GM12878 (cell line): ENCODE measurements at regions not wholly inside any gene's neighbourhood (a gene's known extent, or its start where the extent isn't known, plus 50 kb on each side); places are given as distances from the start of the nearest gene placed in this dataset.

Experiments
- ATF3 ChIP-seq: IDR thresholded peaks from 2 replicates; pipeline ENCODE4 v1.6.1; 2011; ENCODE audit warnings: low read depth, mild to moderate bottlenecking, low read length, moderate library complexity, borderline replicate concordance; ENCODE audit errors: extremely low read depth
- BCLAF1 ChIP-seq: fragments of 450-650 bp; IDR thresholded peaks from 2 replicates; pipeline ENCODE4 v1.6.1; 2017; ENCODE audit warnings: antibody characterized with exemption, mild to moderate bottlenecking, moderate library complexity
- CTCF ChIP-seq, 3 experiments: IDR thresholded peaks in 2 of 3; conservative IDR thresholded peaks in 1 of 3; 2 replicates each; pipeline ENCODE4 v1.5.1; 2011; ENCODE audit warnings: low read depth in 3 of 3, low read length in 3 of 3, mild to moderate bottlenecking in 3 of 3, control low read depth in 2 of 3, moderate library complexity in 2 of 3, inconsistent platforms in 1 of 3, mixed read lengths in 1 of 3; ENCODE audit not compliant: control insufficient read depth in 2 of 3, insufficient read depth in 1 of 3; ENCODE audit errors: extremely low read depth in 1 of 3
- CUX1 ChIP-seq: IDR thresholded peaks from 2 replicates; pipeline ENCODE4 v1.6.1; 2012; ENCODE audit warnings: improper control_type of control experiment, low read depth, low read length; ENCODE audit not compliant: insufficient replicate concordance
- ELK1 ChIP-seq: IDR thresholded peaks from 2 replicates; pipeline ENCODE4 v1.6.1; 2012; ENCODE audit warnings: low read depth, low read length, improper control_type of control experiment
- EP300 ChIP-seq, 2 experiments: fragments of 150-350 bp in 1 of 2; IDR thresholded peaks; 2 replicates each; pipeline ENCODE4 v1.6.1; 2011 to 2012; ENCODE audit warnings: low read depth in 2 of 2, low read length in 2 of 2, borderline replicate concordance in 1 of 2, improper control_type of control experiment in 1 of 2, inconsistent platforms in 1 of 2; ENCODE audit not compliant: control insufficient read depth in 1 of 2
- MYC ChIP-seq: IDR thresholded peaks from 2 replicates; pipeline ENCODE4 v1.6.1; 2011; ENCODE audit warnings: mild to moderate bottlenecking, low read length, moderate library complexity, inconsistent platforms; ENCODE audit not compliant: insufficient read depth, insufficient replicate concordance, insufficient read length, severe bottlenecking
- PBX3 ChIP-seq: IDR thresholded peaks from 2 replicates; pipeline ENCODE4 v1.6.1; 2011; ENCODE audit warnings: mild to moderate bottlenecking, low read depth, low read length, moderate library complexity; ENCODE audit not compliant: insufficient replicate concordance
- POLR2AphosphoS5 ChIP-seq: IDR thresholded peaks from 2 replicates; pipeline ENCODE4 v1.6.1; 2011; ENCODE audit warnings: mild to moderate bottlenecking, low read length, inconsistent platforms
- POU2F2 ChIP-seq: IDR thresholded peaks from 3 replicates; pipeline ENCODE4 v1.6.1; 2011; ENCODE audit warnings: low read depth, mild to moderate bottlenecking, low read length, borderline replicate concordance
- RB1 ChIP-seq: fragments of 450-650 bp; formaldehyde crosslinking; IDR thresholded peaks from 2 replicates; pipeline ENCODE4 v1.6.1; 2017; ENCODE audit warnings: mild to moderate bottlenecking, borderline replicate concordance
- SP1 ChIP-seq: IDR thresholded peaks from one replicate; pipeline ENCODE4 v1.6.1; 2011; ENCODE audit warnings: low read depth, low read length
- SPI1 ChIP-seq: IDR thresholded peaks from 2 replicates; pipeline ENCODE4 v1.6.1; 2011; ENCODE audit warnings: low read depth, mild to moderate bottlenecking, low read length, moderate library complexity, borderline replicate concordance; ENCODE audit not compliant: insufficient read depth
- ZNF274 ChIP-seq: IDR thresholded peaks from one replicate; pipeline ENCODE4 v1.8.0; 2011; ENCODE audit not compliant: insufficient read length, insufficient read depth

- TF ChIP-seq POU2F2 (peak; percentile 23; the same call in 1 of the 3 replicates), POLR2AphosphoS5 (no peak; the same call in 1 of the 2 replicates), ELK1 (no peak), MYC (no peak), RB1 (no peak), EP300 (IDR thresholded peaks at IDR 0.05; ENCODE audit: borderline replicate concordance in 1 of 2, control insufficient read depth in 1 of 2, low read depth in 2 of 2, low read length in 2 of 2) (no peak), SPI1 (no peak), CTCF (IDR thresholded peaks at IDR 0.05 in 2 of 3, conservative IDR thresholded peaks at IDR 0.05 in 1 of 3; ENCODE audit: control insufficient read depth in 2 of 3, extremely low read depth in 1 of 3, insufficient read depth in 1 of 3, low read depth in 3 of 3, low read length in 3 of 3) (no peak), SP1 (peak; percentile 77), PBX3 (no peak), BCLAF1 (no peak), ZNF274 (no peak), ATF3 (no peak), CUX1 (no peak)
These were observed 117.7 kb downstream of the B3GNT2 start (continued) for GRCh38 chr2:62313449-62314227.
